ENCODE measurements at regions not wholly inside any gene's neighbourhood (a gene's known extent, or its start where the extent isn't known, plus 50 kb on each side); places are given as distances from the start of the nearest gene placed in this dataset.

DNA sequence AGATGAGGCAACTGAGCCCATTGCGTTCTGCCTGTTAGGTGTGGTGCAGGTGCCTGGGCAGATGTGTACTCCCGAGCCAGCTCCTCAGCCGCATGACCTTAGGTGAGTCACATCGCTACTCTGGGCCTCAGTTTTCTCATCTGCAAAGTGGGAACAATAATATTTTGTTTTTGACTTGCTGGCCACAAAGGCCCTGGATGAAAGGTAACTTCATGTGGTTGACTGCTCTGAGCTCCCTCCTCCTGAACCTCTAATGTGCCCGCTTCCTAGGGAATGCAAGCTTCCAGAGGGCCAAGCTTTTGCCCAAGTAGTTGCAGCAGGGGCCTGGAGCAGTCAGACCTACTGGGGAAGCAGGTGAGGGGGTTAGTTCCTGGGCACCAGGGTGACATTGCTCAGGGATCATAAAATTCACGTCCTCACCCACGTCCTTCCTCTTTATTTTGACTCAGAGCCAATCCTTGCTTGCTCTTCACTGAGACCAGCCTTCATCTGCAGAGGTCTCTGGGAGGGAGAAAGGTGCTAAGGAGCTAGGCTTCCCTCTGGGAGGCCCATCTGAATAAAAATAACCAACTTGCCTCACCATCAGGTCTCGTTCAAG lies 149.0 kb upstream of the TLE3 start:
- TF ChIP-seq POLR2A (IDR thresholded peaks at IDR 0.05; ENCODE audit: low read depth, low read length), result no peak
- no peak for TF ChIP-seq SMC3 (IDR thresholded peaks at IDR 0.05; ENCODE audit: low read depth, low read length)
- no peak for TF ChIP-seq CTCF (conservative IDR thresholded peaks at IDR 0.05; ENCODE audit: low read depth, low read length)
- TF ChIP-seq MXI1 (IDR thresholded peaks at IDR 0.05; ENCODE audit: borderline replicate concordance, low read depth, low read length), result no peak
- TF ChIP-seq USF2 (IDR thresholded peaks at IDR 0.05; ENCODE audit: low read depth, low read length), result no peak
- TF ChIP-seq RFX5 (IDR thresholded peaks at IDR 0.05; ENCODE audit: low read depth, low read length), result no peak
- no peak for TF ChIP-seq BHLHE40 (IDR thresholded peaks at IDR 0.05; ENCODE audit: low read depth, low read length)
- no peak for TF ChIP-seq MAFK (IDR thresholded peaks at IDR 0.05; ENCODE audit: low read depth, low read length)
- no peak for TF ChIP-seq NFE2L2 (IDR thresholded peaks at IDR 0.05; ENCODE audit: low read depth, low read length)
